Uterus (tissue), 2 donors: ENCODE measurements at regions not wholly inside any gene's neighbourhood (a gene's known extent, or its start where the extent isn't known, plus 50 kb on each side); places are given as distances from the start of the nearest gene placed in this dataset.

Source experiments
- POLR2A ChIP-seq, 2 donors: fragments of 450-650 bp; IDR thresholded peaks; one replicate each; pipeline ENCODE4 v1.6.1; 2016; ENCODE audit warnings: antibody characterized with exemption in 2 of 2, mild to moderate bottlenecking in 1 of 2, moderate library complexity in 1 of 2
- TF ChIP-seq, protein P1 (sequence below), 4 experiments: fragments of 200-600 bp in 2 of 4; fragments of 450-650 bp in 2 of 4; sonication (generic) in 2 of 4; IDR thresholded peaks; one replicate each; pipeline ENCODE4 v1.5.1; 2016 to 2019; ENCODE audit warnings: antibody characterized with exemption in 4 of 4, mild to moderate bottlenecking in 2 of 4, moderate library complexity in 1 of 4

DNA sequence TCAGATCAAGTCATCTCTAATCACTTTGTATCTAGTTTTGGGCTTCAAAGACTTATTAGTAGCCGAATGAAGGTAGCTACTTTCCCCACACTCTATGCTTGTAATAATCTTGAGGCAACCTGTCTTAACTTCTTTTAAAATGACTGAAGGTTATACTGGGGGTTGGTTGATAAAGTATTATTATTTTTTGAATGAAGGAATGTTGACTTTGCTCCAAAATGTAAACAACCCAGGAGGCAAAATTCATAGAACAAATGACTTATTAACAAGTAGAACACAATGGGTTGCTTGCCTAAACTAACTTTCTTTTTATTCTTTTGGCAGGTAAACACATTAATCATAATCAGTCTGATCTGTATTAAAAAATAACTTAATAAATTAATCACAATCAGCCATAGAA lies 440.0 kb downstream of the USP25 start:
- TF ChIP-seq, protein P1, sequence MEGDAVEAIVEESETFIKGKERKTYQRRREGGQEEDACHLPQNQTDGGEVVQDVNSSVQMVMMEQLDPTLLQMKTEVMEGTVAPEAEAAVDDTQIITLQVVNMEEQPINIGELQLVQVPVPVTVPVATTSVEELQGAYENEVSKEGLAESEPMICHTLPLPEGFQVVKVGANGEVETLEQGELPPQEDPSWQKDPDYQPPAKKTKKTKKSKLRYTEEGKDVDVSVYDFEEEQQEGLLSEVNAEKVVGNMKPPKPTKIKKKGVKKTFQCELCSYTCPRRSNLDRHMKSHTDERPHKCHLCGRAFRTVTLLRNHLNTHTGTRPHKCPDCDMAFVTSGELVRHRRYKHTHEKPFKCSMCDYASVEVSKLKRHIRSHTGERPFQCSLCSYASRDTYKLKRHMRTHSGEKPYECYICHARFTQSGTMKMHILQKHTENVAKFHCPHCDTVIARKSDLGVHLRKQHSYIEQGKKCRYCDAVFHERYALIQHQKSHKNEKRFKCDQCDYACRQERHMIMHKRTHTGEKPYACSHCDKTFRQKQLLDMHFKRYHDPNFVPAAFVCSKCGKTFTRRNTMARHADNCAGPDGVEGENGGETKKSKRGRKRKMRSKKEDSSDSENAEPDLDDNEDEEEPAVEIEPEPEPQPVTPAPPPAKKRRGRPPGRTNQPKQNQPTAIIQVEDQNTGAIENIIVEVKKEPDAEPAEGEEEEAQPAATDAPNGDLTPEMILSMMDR (IDR thresholded peaks at IDR 0.05) = no peak
- TF ChIP-seq POLR2A (IDR thresholded peaks at IDR 0.05) = no peak
